GM12878 (cell line): ENCODE measurements at regions not wholly inside any gene's neighbourhood (a gene's known extent, or its start where the extent isn't known, plus 50 kb on each side); places are given as distances from the start of the nearest gene placed in this dataset.

Source experiments
- ATAC-seq: fragments of 200-7000 bp; cut with Tn5 transposase; 3 replicates; pipeline ENCODE4 v1.9.1; 2020; ENCODE audit warnings: mild to moderate bottlenecking, moderate library complexity
- BruUV-seq: library from RNA; stranded (reverse); fragments of 400-500 nt; replicated peaks from 2 replicates; lab custom pipeline; 2021; lab: Mats Ljungman, UMichigan
- CTCF ChIA-PET: fragments of 300-600 bp; sonication (Branson Sonifier 250); formaldehyde crosslinking; extraction: SDS; loops from one replicate; lab custom pipeline; 2021; ENCODE audit warnings: inconsistent platforms; lab: Yijun Ruan, JAX
- POLR2A ChIA-PET: fragments of 350-600 bp; formaldehyde crosslinking; extraction: SDS; loops from one replicate; lab custom pipeline; 2021; ENCODE audit warnings: inconsistent platforms; lab: Charles Lee
- RAD21 ChIA-PET: fragments of 300-600 bp; sonication (Branson Sonifier 250); formaldehyde crosslinking; loops from one replicate; lab custom pipeline; 2023; ENCODE audit warnings: antibody characterized with exemption; ENCODE audit not compliant: unreplicated experiment; lab: Charles Lee
- SMC1A ChIA-PET: fragments of 300-600 bp; sonication (Branson Sonifier 250); formaldehyde crosslinking; loops from one replicate; lab custom pipeline; 2023; ENCODE audit not compliant: unreplicated experiment, uncharacterized antibody; lab: Charles Lee
- DNase-seq: peaks from one replicate; pipeline ENCODE4 v3.0.0-alpha.2; 2011; ENCODE audit warnings: low read depth, low spot score
- FAIRE-seq: peaks from 3 replicates; lab custom pipeline; 2011; peaks lifted over from hg19 to GRCh38; lab: Jason Lieb, UNC
- H2AFZ ChIP-seq: 2 replicates; pipeline ENCODE4 v1.6.0; 2011; ENCODE audit warnings: low read depth, low read length, control low read depth; ENCODE audit not compliant: control insufficient read depth
- H3K27ac ChIP-seq: 2 replicates; pipeline ENCODE4 v1.5.1; 2011; ENCODE audit warnings: control low read depth; ENCODE audit not compliant: control insufficient read depth, insufficient read depth
- H3K27me3 ChIP-seq, 2 experiments: replicated peaks in 1 of 2; 2 replicates each; pipeline versions ENCODE4 v1.6.0 to v1.6.1; 2011; ENCODE audit warnings: low read length in 1 of 2; ENCODE audit not compliant: control insufficient read depth in 2 of 2, insufficient read depth in 2 of 2
- H3K36me3 ChIP-seq, 2 experiments: 2 replicates each; pipeline ENCODE4 v1.5.1; 2011; ENCODE audit warnings: low read length in 1 of 2; ENCODE audit not compliant: control insufficient read depth in 2 of 2, insufficient read depth in 2 of 2
- H3K4me1 ChIP-seq: 2 replicates; pipeline ENCODE4 v1.6.1; 2011; ENCODE audit warnings: mild to moderate bottlenecking, low read length, moderate library complexity, mixed read lengths; ENCODE audit not compliant: control insufficient read depth, insufficient read depth
- H3K4me2 ChIP-seq: 2 replicates; pipeline ENCODE4 v1.6.0; 2011; ENCODE audit warnings: control low read depth; ENCODE audit not compliant: control insufficient read depth, insufficient read depth
- H3K4me3 ChIP-seq: fragments of 200-600 bp; sonication (generic); 2 replicates; pipeline ENCODE4 v1.5.1; 2016
- H3K79me2 ChIP-seq: 2 replicates; pipeline ENCODE4 v1.6.0; 2011; ENCODE audit warnings: low read length; ENCODE audit not compliant: control insufficient read depth, insufficient read depth
- H3K9ac ChIP-seq: 2 replicates; pipeline ENCODE4 v1.8.0; 2011; ENCODE audit warnings: low read length, control low read depth, mixed read lengths; ENCODE audit not compliant: control insufficient read depth, insufficient read depth
- H3K9me3 ChIP-seq: replicated peaks from 3 replicates; pipeline ENCODE4 v1.5.1; 2011; ENCODE audit warnings: mild to moderate bottlenecking, low read length; ENCODE audit not compliant: control insufficient read depth, insufficient read depth
- H4K20me1 ChIP-seq: 2 replicates; pipeline ENCODE4 v1.6.0; 2011; ENCODE audit not compliant: control insufficient read depth, insufficient read depth
- BCL11A ChIP-seq: IDR thresholded peaks from 2 replicates; pipeline ENCODE4 v1.6.1; 2011; ENCODE audit warnings: low read depth, low read length
- CBX5 ChIP-seq: sonication (generic); IDR thresholded peaks from 2 replicates; pipeline ENCODE4 v1.6.1; 2016; ENCODE audit warnings: low read depth, moderate library complexity, mild to moderate bottlenecking, inconsistent platforms
- CEBPB ChIP-seq, 2 experiments: fragments of 150-350 bp in 1 of 2; IDR thresholded peaks; 2 replicates each; pipeline ENCODE4 v1.6.1; 2012 to 2014; ENCODE audit warnings: low read depth in 2 of 2, low read length in 2 of 2, borderline replicate concordance in 1 of 2, inconsistent platforms in 1 of 2
- CEBPZ ChIP-seq: fragments of 150-350 bp; IDR thresholded peaks from 2 replicates; pipeline ENCODE4 v1.6.1; 2016; ENCODE audit warnings: low read depth, low read length
- EGR1 ChIP-seq, 2 experiments: IDR thresholded peaks; 1 replicate in 1 of 2; 2 replicates in 1 of 2; pipeline ENCODE4 v1.6.1; 2011 to 2012; ENCODE audit warnings: low read depth in 2 of 2, low read length in 2 of 2, borderline replicate concordance in 1 of 2, mild to moderate bottlenecking in 1 of 2, moderate library complexity in 1 of 2
- JUND ChIP-seq: IDR thresholded peaks from 2 replicates; pipeline ENCODE4 v1.6.1; 2012; ENCODE audit warnings: low read depth, mild to moderate bottlenecking, low read length, improper control_type of control experiment, moderate library complexity
- MEF2B ChIP-seq: fragments of 450-650 bp; IDR thresholded peaks from 2 replicates; pipeline ENCODE4 v1.6.1; 2018; ENCODE audit warnings: mild to moderate bottlenecking, moderate library complexity; ENCODE audit not compliant: partially characterized antibody, poor library complexity, severe bottlenecking
- MLLT1 ChIP-seq: fragments of 450-650 bp; IDR thresholded peaks from 2 replicates; pipeline ENCODE4 v1.6.1; 2016; ENCODE audit warnings: mild to moderate bottlenecking
- NFYA ChIP-seq: IDR thresholded peaks from 2 replicates; pipeline ENCODE4 v1.6.1; 2011; ENCODE audit warnings: low read depth, mild to moderate bottlenecking, low read length, improper control_type of control experiment, borderline replicate concordance
- PBX3 ChIP-seq: IDR thresholded peaks from 2 replicates; pipeline ENCODE4 v1.6.1; 2011; ENCODE audit warnings: mild to moderate bottlenecking, low read depth, low read length, moderate library complexity; ENCODE audit not compliant: insufficient replicate concordance
- RUNX3 ChIP-seq: IDR thresholded peaks from 2 replicates; pipeline ENCODE4 v1.6.1; 2012; ENCODE audit warnings: low read length, inconsistent platforms
- SUZ12 ChIP-seq: fragments of 200-600 bp; sonication (generic); IDR thresholded peaks from one replicate; pipeline ENCODE4 v1.6.1; 2018; ENCODE audit warnings: antibody characterized with exemption, mild to moderate bottlenecking; ENCODE audit not compliant: unreplicated experiment
- TBL1XR1 ChIP-seq: IDR thresholded peaks from 2 replicates; pipeline ENCODE4 v1.6.1; 2012; ENCODE audit warnings: low read depth, low read length, improper control_type of control experiment
- ZNF217 ChIP-seq: fragments of 450-650 bp; IDR thresholded peaks from 2 replicates; pipeline ENCODE4 v1.6.1; 2017; ENCODE audit warnings: antibody characterized with exemption, mild to moderate bottlenecking
- WGBS: methylation state at CpG from one replicate; pipeline ENCODE4 v1.1.6; 2016; ENCODE audit warnings: low lambda C conversion rate; ENCODE audit not compliant: insufficient replicate concordance, insufficient coverage; ENCODE audit errors: missing lambda C conversion rate; 5-methylcytosine and 5-hydroxymethylcytosine counted together
- in situ Hi-C: fragments of 300-500 bp; cut with MboI; formaldehyde crosslinking; loops from 9 replicates; pipeline ENCODE4 v1.14.3; 2018; ENCODE audit warnings: mixed read lengths
- intact Hi-C: fragments of 100-400 bp; cut with micrococcal nuclease; formaldehyde crosslinking; loops from one replicate; pipeline ENCODE4 v1.14.2; 2022; ENCODE audit not compliant: unreplicated experiment

GRCh38 chr2:102940684-102941083, 178.9 kb downstream of the TMEM182 start:
- Histone ChIP-seq H4K20me1 (no peaks in the 10 kb centered on the region), H3K4me1 (no peaks in the 10 kb centered on the region), H2AFZ (no peak overlapping the region), H3K9me3 (no peaks in the 10 kb centered on the region), H3K27me3 (no peaks in the 10 kb centered on the region; a peak in 1 of 4 replicates), H3K4me2 (no peak overlapping the region), H3K27ac (no peak overlapping the region), H3K36me3 (no peaks in the 10 kb centered on the region), H3K79me2 (no peaks in the 10 kb centered on the region), H3K4me3 (no peak overlapping the region), H3K9ac (no peak overlapping the region)
- CTCF ChIA-PET: no interaction called here
- POLR2A ChIA-PET: no interaction called here
- DNase-seq (no peak), FAIRE-seq (no peak), ATAC-seq (no peak)
- TF ChIP-seq JUND: no peak
- no peak for TF ChIP-seq PBX3
- TF ChIP-seq BCL11A: no peak
- TF ChIP-seq SUZ12: no peak
- no peak for TF ChIP-seq MLLT1
- no peak for TF ChIP-seq TBL1XR1
- TF ChIP-seq CEBPZ: no peak
- no peak for TF ChIP-seq EGR1 (IDR thresholded peaks at IDR 0.05; ENCODE audit: borderline replicate concordance in 1 of 2, low read depth in 2 of 2, low read length in 2 of 2)
- TF ChIP-seq CBX5: no peak
- no peak for TF ChIP-seq CEBPB (IDR thresholded peaks at IDR 0.05; ENCODE audit: borderline replicate concordance in 1 of 2, low read depth in 2 of 2, low read length in 2 of 2)
- TF ChIP-seq ZNF217: no peak
- no peak for TF ChIP-seq MEF2B
- TF ChIP-seq RUNX3: no peak
- no peak for TF ChIP-seq NFYA
- in situ Hi-C loops (no loop called here), intact Hi-C loops (no loop called here)
- SMC1A ChIA-PET: no interaction called here
- BruUV-seq: no TSS peak
- WGBS: 71% methylated on average over 3 of the region's 3 CpGs
- RAD21 ChIA-PET: no interaction called here
